Astrocyte of the spinal cord (primary cell): ENCODE measurements at regions not wholly inside any gene's neighbourhood (a gene's known extent, or its start where the extent isn't known, plus 50 kb on each side); places are given as distances from the start of the nearest gene placed in this dataset.

Experiments used
- DNase-seq: peaks from one replicate; pipeline ENCODE4 v3.0.0; 2011; ENCODE audit warnings: low read depth, low spot score
- H3K4me3 ChIP-seq: 2 replicates; pipeline ENCODE4 v1.5.1; 2011; ENCODE audit warnings: low read depth, mild to moderate bottlenecking, low read length, moderate library complexity
- CTCF ChIP-seq: IDR thresholded peaks from 2 replicates; pipeline ENCODE4 v1.5.1; 2012; ENCODE audit warnings: low read depth, mild to moderate bottlenecking, low read length, inconsistent platforms
- in situ Hi-C: cut with HindIII; loops from 2 replicates; pipeline ENCODE4 v1.10.0; 2017; ENCODE audit warnings: low sequenced_read_pairs

- H3K4me3 ChIP-seq, result no peak overlapping the region
- TF ChIP-seq CTCF, result no peak
- DNase-seq, result no peak
- in situ Hi-C loops, result no loop called here
Observed at GRCh38 chr3:111307676-111308075, 234.3 kb upstream of the CD96 start.

GRCh38 chr3:111311126-111311525, 230.9 kb upstream of the CD96 start:
- no peak for DNase-seq
- in situ Hi-C loops, result no loop called here

GRCh38 chr3:111311709-111312235, 230.2 kb upstream of the CD96 start:
- TF ChIP-seq CTCF, result no peak
- in situ Hi-C loops, result no loop called here
- DNase-seq, result peak; percentile 57
- no peak overlapping the region for H3K4me3 ChIP-seq

More at GRCh38 chr3:111311126-111311525, 230.9 kb upstream of the CD96 start:
- TF ChIP-seq CTCF, result no peak
- H3K4me3 ChIP-seq, result no peak overlapping the region

GRCh38 chr3:111314181-111314873, 227.7 kb upstream of the CD96 start:
- no peak for TF ChIP-seq CTCF
- DNase-seq, result peak; percentile 19
- in situ Hi-C loops, result no loop called here
- H3K4me3 ChIP-seq, result no peak overlapping the region

GRCh38 chr3:111314898-111315297, 227.1 kb upstream of the CD96 start:
- H3K4me3 ChIP-seq, result no peak overlapping the region
- in situ Hi-C loops, result no loop called here
- DNase-seq, result no peak
- no peak for TF ChIP-seq CTCF

- no peak overlapping the region for H3K4me3 ChIP-seq
- in situ Hi-C loops, result no loop called here
- TF ChIP-seq CTCF, result no peak
- DNase-seq, result peak; percentile 82
Observed at GRCh38 chr3:111315930-111316587, 225.9 kb upstream of the CD96 start.
